ENCODE measurements at regions not wholly inside any gene's neighbourhood (a gene's known extent, or its start where the extent isn't known, plus 50 kb on each side); places are given as distances from the start of the nearest gene placed in this dataset.

GRCh38 chr2:14560716-14561115 lies 71.8 kb upstream of the LRATD1 start:
- TF ChIP-seq CTCF (IDR thresholded peaks at IDR 0.05; ENCODE audit: low read length) (no peak), EZH2 (optimal IDR thresholded peaks at IDR 0.05; ENCODE audit: low read depth, low read length) (no peak)
